IMR-90 (cell line): ENCODE measurements at regions not wholly inside any gene's neighbourhood (a gene's known extent, or its start where the extent isn't known, plus 50 kb on each side); places are given as distances from the start of the nearest gene placed in this dataset.

ENCODE experiments used
- ATAC-seq: fragments of 200-7000 bp; cut with Tn5 transposase; 2 replicates; pipeline ENCODE4 v1.9.1; 2020; ENCODE audit warnings: low read depth, mild to moderate bottlenecking, moderate library complexity
- BruUV-seq: library from RNA; stranded (reverse); fragments of 400-500 nt; replicated peaks from 2 replicates; lab custom pipeline; 2021; lab: Mats Ljungman, UMichigan
- CTCF ChIA-PET: fragments of 300-600 bp; formaldehyde crosslinking; extraction: SDS; loops from one replicate; lab custom pipeline; 2021; ENCODE audit warnings: antibody characterized with exemption; lab: Yijun Ruan, JAX
- POLR2A ChIA-PET: fragments of 300-600 bp; sonication (Branson Sonifier 250); formaldehyde crosslinking; loops from one replicate; lab custom pipeline; 2022; ENCODE audit warnings: antibody characterized with exemption; ENCODE audit not compliant: unreplicated experiment; lab: Charles Lee
- DNase-seq: peaks from one replicate; pipeline ENCODE4 v3.0.0; 2013
- H2AFZ ChIP-seq: replicated peaks from 2 replicates; pipeline ENCODE3; 2013; ENCODE audit warnings: low read length, mild to moderate bottlenecking; ENCODE audit not compliant: poor library complexity
- H2AK5ac ChIP-seq: 2 replicates; pipeline ENCODE4 v1.6.1; 2013; ENCODE audit warnings: low read depth, low read length, inconsistent platforms
- H2AK9ac ChIP-seq: replicated peaks from 2 replicates; pipeline ENCODE3; 2013; ENCODE audit warnings: mild to moderate bottlenecking, low read depth, low read length, moderate library complexity; ENCODE audit not compliant: poor library complexity
- H2BK120ac ChIP-seq: 2 replicates; pipeline ENCODE4 v1.6.1; 2013; ENCODE audit warnings: low read depth, low read length, inconsistent platforms
- H2BK15ac ChIP-seq: 3 replicates; pipeline ENCODE4 v1.6.1; 2013; ENCODE audit warnings: low read depth, low read length, inconsistent platforms
- H2BK20ac ChIP-seq: 2 replicates; pipeline ENCODE4 v1.6.1; 2013; ENCODE audit warnings: low read depth, mild to moderate bottlenecking, inconsistent platforms, low read length, moderate library complexity
- H2BK5ac ChIP-seq: 2 replicates; pipeline ENCODE4 v1.6.1; 2013; ENCODE audit warnings: mild to moderate bottlenecking, low read depth, low read length, inconsistent platforms; ENCODE audit not compliant: poor library complexity, severe bottlenecking
- H3K14ac ChIP-seq: replicated peaks from 2 replicates; pipeline ENCODE4 v1.6.1; 2013; ENCODE audit warnings: low read depth, low read length, inconsistent platforms
- H3K18ac ChIP-seq: 2 replicates; pipeline ENCODE4 v1.6.1; 2013; ENCODE audit warnings: low read depth, low read length, control low read depth
- H3K23ac ChIP-seq: 2 replicates; pipeline ENCODE4 v1.6.1; 2013; ENCODE audit warnings: low read depth, low read length, inconsistent platforms
- H3K27ac ChIP-seq: 2 replicates; pipeline ENCODE4 v1.5.1; 2013; ENCODE audit warnings: mild to moderate bottlenecking, control low read depth, low read length; ENCODE audit not compliant: insufficient read depth
- H3K27me3 ChIP-seq: 2 replicates; pipeline ENCODE4 v1.6.1; 2013; ENCODE audit warnings: low read length; ENCODE audit not compliant: control insufficient read depth, insufficient read depth
- H3K36me3 ChIP-seq: 2 replicates; pipeline ENCODE4 v1.6.1; 2013; ENCODE audit warnings: low read length, mixed read lengths; ENCODE audit not compliant: control insufficient read depth, insufficient read depth
- H3K4ac ChIP-seq: 2 replicates; pipeline ENCODE4 v1.6.1; 2013; ENCODE audit warnings: low read depth, low read length, inconsistent platforms
- H3K4me1 ChIP-seq: 2 replicates; pipeline ENCODE4 v1.6.1; 2013; ENCODE audit warnings: low read length, mixed read lengths; ENCODE audit not compliant: control insufficient read depth, insufficient read depth
- H3K4me2 ChIP-seq: 2 replicates; pipeline ENCODE4 v1.6.1; 2013; ENCODE audit warnings: low read depth, mild to moderate bottlenecking, control low read depth, low read length, moderate library complexity
- H3K4me3 ChIP-seq: 2 replicates; pipeline ENCODE4 v1.5.1; 2013; ENCODE audit warnings: low read depth, mild to moderate bottlenecking, control low read depth, low read length, moderate library complexity; ENCODE audit not compliant: insufficient read depth
- H3K56ac ChIP-seq: 2 replicates; pipeline ENCODE4 v1.6.1; 2013; ENCODE audit warnings: low read length, inconsistent platforms; ENCODE audit not compliant: insufficient read depth; ENCODE audit errors: extremely low read depth
- H3K79me1 ChIP-seq, 2 experiments: 2 replicates each; pipeline ENCODE4 v1.6.1; 2013; ENCODE audit warnings: low read length in 2 of 2, inconsistent platforms in 1 of 2, low read depth in 1 of 2
- H3K9ac ChIP-seq: 2 replicates; pipeline ENCODE4 v1.6.1; 2013; ENCODE audit warnings: low read depth, low read length, control low read depth
- H3K9me1 ChIP-seq: 2 replicates; pipeline ENCODE4 v1.6.1; 2013; ENCODE audit warnings: low read length, inconsistent platforms; ENCODE audit not compliant: insufficient read depth
- H3K9me3 ChIP-seq: 2 replicates; pipeline ENCODE4 v1.6.1; 2013; ENCODE audit warnings: low read length; ENCODE audit not compliant: control insufficient read depth, insufficient read depth
- H4K20me1 ChIP-seq: 2 replicates; pipeline ENCODE4 v1.6.1; 2013; ENCODE audit warnings: low read length, inconsistent platforms; ENCODE audit not compliant: insufficient read depth
- H4K5ac ChIP-seq: 2 replicates; pipeline ENCODE4 v1.6.1; 2013; ENCODE audit warnings: mild to moderate bottlenecking, low read depth, low read length, control low read depth
- H4K8ac ChIP-seq, 2 experiments: 2 replicates each; pipeline ENCODE4 v1.6.1; 2013; ENCODE audit warnings: low read depth in 2 of 2, low read length in 2 of 2, control low read depth in 1 of 2, inconsistent platforms in 1 of 2
- H4K91ac ChIP-seq: 2 replicates; pipeline ENCODE4 v1.6.1; 2013; ENCODE audit warnings: low read depth, low read length, inconsistent platforms; ENCODE audit not compliant: insufficient read depth
- RFX5 ChIP-seq: IDR thresholded peaks from 2 replicates; pipeline ENCODE4 v1.8.0; 2012; ENCODE audit warnings: low read depth, mild to moderate bottlenecking, low read length, moderate library complexity
- WGBS, 2 experiments: methylation state at CpG; one replicate each; pipeline versions ENCODE4 v1.1.5 to v1.1.7; 2013; ENCODE audit warnings: missing lambda C conversion rate in 2 of 2; ENCODE audit not compliant: insufficient read length in 1 of 2; ENCODE audit errors: extremely low coverage in 2 of 2; 5-methylcytosine and 5-hydroxymethylcytosine counted together
- dilution Hi-C: fragments of 300-500 bp; cut with HindIII; formaldehyde crosslinking; loops from one replicate; pipeline ENCODE4 v1.14.3; 2018; ENCODE audit warnings: low sequenced_read_pairs; ENCODE audit not compliant: unreplicated experiment
- in situ Hi-C: fragments of 300-500 bp; cut with MboI; formaldehyde crosslinking; loops from 3 replicates; pipeline ENCODE4 v1.14.3; 2019; ENCODE audit warnings: low sequenced_read_pairs, inconsistent platforms, mixed read lengths
- intact Hi-C: fragments of 100-400 bp; cut with micrococcal nuclease; formaldehyde crosslinking; loops from 2 replicates; pipeline ENCODE4 v1.10.0; 2022

- no peak for ATAC-seq
- Histone ChIP-seq H3K9ac (no peak overlapping the region), H3K23ac (no peak overlapping the region), H4K8ac (no peak overlapping the region), H3K4me1 (no peaks in the 10 kb centered on the region), H3K9me3 (peaks cover 21% of the 10 kb centered on the region), H3K27ac (no peak overlapping the region), H3K56ac (no peak overlapping the region), H2AK9ac (no peak overlapping the region), H2AFZ (no peak overlapping the region), H3K36me3 (no peaks in the 10 kb centered on the region), H4K91ac (no peak overlapping the region), H3K79me1 (no peaks in the 10 kb centered on the region), H2BK5ac (no peak overlapping the region), H3K18ac (no peak overlapping the region), H3K9me1 (no peaks in the 10 kb centered on the region), H4K5ac (no peak overlapping the region), H2BK120ac (no peak overlapping the region), H3K14ac (no peak overlapping the region), H3K4me3 (no peak overlapping the region), H2BK15ac (no peak overlapping the region), H3K27me3 (no peaks in the 10 kb centered on the region), H2AK5ac (no peak overlapping the region), H3K4ac (no peak overlapping the region), H3K4me2 (no peak overlapping the region), H4K20me1 (no peaks in the 10 kb centered on the region), H2BK20ac (no peak overlapping the region)
- dilution Hi-C loops (no loop called here), intact Hi-C loops (no loop called here), in situ Hi-C loops (no loop called here)
- 17% methylated on average over 1 of the region's 3 CpGs; no CpG with 5 or more reads in 1 of the 2 experiments for WGBS, 2 experiments
- BruUV-seq = no TSS peak
- DNase-seq = no peak
- no peak for TF ChIP-seq RFX5
- ChIA-PET POLR2A (no interaction called here), CTCF (no interaction called here)
These were observed 948.8 kb upstream of the FAM98A start for GRCh38 chr2:34547900-34548299.
